Prostate gland (tissue), 2 donors: ENCODE measurements at regions not wholly inside any gene's neighbourhood (a gene's known extent, or its start where the extent isn't known, plus 50 kb on each side); places are given as distances from the start of the nearest gene placed in this dataset.

Source experiments
- CTCF ChIP-seq, 4 experiments: fragments of 200-600 bp in 2 of 4; fragments of 450-650 bp in 2 of 4; sonication (generic) in 2 of 4; IDR thresholded peaks; 1 replicate in 3 of 4; 2 replicates in 1 of 4; pipeline ENCODE4 v1.5.1; 2016 to 2019; ENCODE audit warnings: antibody characterized with exemption in 4 of 4, mild to moderate bottlenecking in 2 of 4, moderate library complexity in 2 of 4
- POLR2A ChIP-seq: fragments of 450-650 bp; IDR thresholded peaks from one replicate; pipeline ENCODE4 v1.6.1; 2016; ENCODE audit warnings: antibody characterized with exemption, mild to moderate bottlenecking
- POLR2AphosphoS5 ChIP-seq: sonication (generic); formaldehyde crosslinking; IDR thresholded peaks from one replicate; pipeline ENCODE4 v1.6.1; 2017; ENCODE audit warnings: antibody characterized with exemption

GRCh38 chr18:46415532-46416252 lies 241.3 kb downstream of the LOXHD1 start:
- no peak for TF ChIP-seq POLR2A
- TF ChIP-seq POLR2AphosphoS5 = no peak
- no peak for TF ChIP-seq CTCF (IDR thresholded peaks at IDR 0.05)
